Psoas muscle (tissue), 7 donors: ENCODE measurements at regions not wholly inside any gene's neighbourhood (a gene's known extent, or its start where the extent isn't known, plus 50 kb on each side); places are given as distances from the start of the nearest gene placed in this dataset.

Experiments
- ATAC-seq, 4 donors: fragments of 200-7000 bp; cut with Tn5 transposase; one replicate each; pipeline ENCODE4 v1.9.1; 2020; ENCODE audit warnings: moderate library complexity in 3 of 4, mild to moderate bottlenecking in 2 of 4
- DNase-seq, 2 donors: peaks; one replicate each; pipeline ENCODE4 v3.0.0-alpha.2; 2020
- H3K27ac ChIP-seq: fragments of 200-600 bp; one replicate; pipeline ENCODE4 v1.8.0; 2022
- H3K27me3 ChIP-seq, 3 donors: fragments of 200-600 bp in 1 of 3; one replicate each; pipeline versions ENCODE4 v1.6.1 to v1.8.0; 2013 to 2022; ENCODE audit warnings: low read length in 2 of 3, mild to moderate bottlenecking in 2 of 3, moderate library complexity in 1 of 3; ENCODE audit not compliant: insufficient read depth in 3 of 3
- H3K36me3 ChIP-seq, 2 donors: fragments of 200-600 bp in 1 of 2; one replicate each; pipeline versions ENCODE4 v1.6.1 to v1.8.0; 2013 to 2022; ENCODE audit warnings: low read depth in 1 of 2, mild to moderate bottlenecking in 1 of 2, moderate library complexity in 1 of 2; ENCODE audit not compliant: insufficient read depth in 1 of 2
- H3K4me1 ChIP-seq: fragments of 200-600 bp; one replicate; pipeline ENCODE4 v1.8.0; 2022
- H3K4me3 ChIP-seq: fragments of 200-600 bp; one replicate; pipeline ENCODE4 v1.8.0; 2022; ENCODE audit warnings: mild to moderate bottlenecking
- H3K9me3 ChIP-seq: fragments of 200-600 bp; one replicate; pipeline ENCODE4 v1.8.0; 2022
- CTCF ChIP-seq: fragments of 200-600 bp; IDR thresholded peaks from one replicate; pipeline ENCODE4 v1.8.0; 2022; ENCODE audit warnings: antibody characterized with exemption
- WGBS, 3 donors: extraction: QIAGEN DNeasy Blood & Tissue Kit; methylation state at CpG; one replicate each; pipeline versions ENCODE4 v1.1.6 to v1.1.7; 2013; 5-methylcytosine and 5-hydroxymethylcytosine counted together
- intact Hi-C, 2 donors: fragments of 100-400 bp; cut with DNase I; formaldehyde crosslinking; loops; one replicate each; pipeline versions ENCODE4 v1.11.0 to v1.14.2; 2022
- donor health status: healthy with polysubstance abuse.
- donor health status: DM: no; HTN: no; CAD: no; lungs with moderate emphysema.
- donor health status: Bipolar disorder and iron deficiency.
- donor health status: healthy.
- donor health status: DM: yes; HTN: yes; CAD: no.
- donor health status: DM: no; HTN: no; CAD: no.
- donor health status: DM: yes; HTN: yes; CAD: no.

DNA sequence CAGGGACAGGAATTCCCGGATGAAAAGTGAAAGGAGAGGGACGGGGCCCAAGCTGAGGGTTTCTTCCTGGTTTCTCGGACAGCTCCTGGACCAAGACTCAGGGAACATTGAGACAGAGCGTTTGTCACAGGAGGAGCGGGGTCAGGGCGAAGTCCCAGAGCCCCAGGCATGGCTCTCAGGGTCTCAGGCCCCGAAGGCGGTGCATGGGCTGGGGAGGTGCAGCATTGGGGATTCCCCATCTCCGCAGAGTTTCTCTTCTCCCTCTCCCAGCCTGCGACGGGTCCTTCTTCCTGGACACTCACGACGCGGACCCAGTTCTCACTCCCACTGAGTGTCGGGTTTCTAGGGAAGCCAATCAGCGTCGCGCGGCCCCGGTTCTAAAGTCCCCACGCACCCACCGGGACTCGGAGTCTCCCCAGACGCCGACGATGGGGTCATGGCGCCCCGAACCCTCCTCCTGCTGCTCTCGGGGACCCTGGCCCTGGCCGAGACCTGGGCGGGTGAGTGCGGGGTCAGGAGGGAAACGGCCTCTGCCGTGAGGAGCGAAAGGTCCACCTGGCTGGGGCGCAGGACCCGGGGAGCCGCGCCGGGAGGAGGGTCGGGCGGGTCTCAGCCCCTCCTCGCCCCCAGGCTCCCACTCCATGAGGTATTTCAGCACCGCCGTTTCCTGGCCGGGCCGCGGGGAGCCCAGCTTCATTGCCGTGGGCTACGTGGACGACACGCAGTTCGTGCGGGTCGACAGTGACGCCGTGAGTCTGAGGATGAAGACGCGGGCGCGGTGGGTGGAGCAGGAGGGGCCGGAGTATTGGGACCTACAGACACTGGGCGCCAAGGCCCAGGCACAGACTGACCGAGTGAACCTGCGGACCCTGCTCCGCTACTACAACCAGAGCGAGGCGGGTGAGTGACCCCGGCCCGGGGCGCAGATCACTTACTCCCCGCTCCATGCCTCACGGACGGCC lies 54.6 kb upstream of the POLR1H start:
- Histone ChIP-seq H3K27me3 (peaks cover 5 to 31% (median 6%) of the 10 kb centered on the region in 3 donors), H3K4me1 (peaks cover 14% of the 10 kb centered on the region), H3K4me3 (peak overlapping the region; percentile 67), H3K27ac (no peak overlapping the region), H3K36me3 (no peaks in the 10 kb centered on the region), H3K9me3 (no peaks in the 10 kb centered on the region)
- intact Hi-C loops, result no loop called here
- no peak for TF ChIP-seq CTCF
- WGBS, 3 donors, result 1 to 4% (median 3%) methylated on average over 53 to 74 of the region's 74 CpGs
- DNase-seq (peak; percentile 41 to 58), ATAC-seq (peak; percentile 62 to 79 (median 68))

GRCh38 chr6:30007132-30007764 lies 53.8 kb upstream of the POLR1H start:
- intact Hi-C loops, result no loop called here
- Histone ChIP-seq H3K36me3 (no peaks in the 10 kb centered on the region), H3K27me3 (peaks cover 5 to 31% (median 6%) of the 10 kb centered on the region in 3 donors), H3K4me1 (peaks cover 14% of the 10 kb centered on the region), H3K9me3 (no peaks in the 10 kb centered on the region), H3K27ac (no peak overlapping the region), H3K4me3 (peak overlapping the region; percentile 67)
- no peak for TF ChIP-seq CTCF
- ATAC-seq (peak; percentile 25 to 62 (median 30)), DNase-seq (peak; percentile 23 to 55)
- WGBS, 3 donors, result 4 to 7% (median 5%) methylated on average over 39 to 42 of the region's 42 CpGs

DNA sequence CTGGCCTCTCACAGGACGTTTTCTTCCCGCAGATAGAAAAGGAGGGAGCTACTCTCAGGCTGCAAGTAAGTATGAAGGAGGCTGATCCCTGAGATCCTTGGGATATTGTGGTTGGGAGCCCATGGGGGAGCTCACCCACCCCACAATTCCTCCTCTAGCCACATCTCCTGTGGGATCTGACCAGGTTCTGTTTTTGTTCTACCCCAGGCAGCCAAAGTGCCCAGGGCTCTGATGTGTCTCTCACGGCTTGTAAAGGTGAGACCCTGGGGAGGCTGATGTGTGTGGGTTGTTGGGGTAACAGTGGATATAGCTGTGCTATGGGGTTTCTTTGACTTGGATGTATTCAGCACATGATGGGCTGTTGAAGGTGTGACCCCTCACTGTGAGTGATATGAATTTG lies 52.0 kb upstream of the POLR1H start:
- Histone ChIP-seq H3K27ac (no peak overlapping the region), H3K36me3 (no peaks in the 10 kb centered on the region), H3K4me3 (no peak overlapping the region), H3K27me3 (peaks cover 5 to 31% (median 6%) of the 10 kb centered on the region in 3 donors), H3K4me1 (peaks cover 14% of the 10 kb centered on the region), H3K9me3 (no peaks in the 10 kb centered on the region)
- DNase-seq (no peak), ATAC-seq (no peak)
- 89 to 94% (median 91%) methylated on average over 3 of the region's 3 CpGs for WGBS, 3 donors
- intact Hi-C loops, result no loop called here
- no peak for TF ChIP-seq CTCF
